ENCODE measurements at regions not wholly inside any gene's neighbourhood (a gene's known extent, or its start where the extent isn't known, plus 50 kb on each side); places are given as distances from the start of the nearest gene placed in this dataset.

DNA sequence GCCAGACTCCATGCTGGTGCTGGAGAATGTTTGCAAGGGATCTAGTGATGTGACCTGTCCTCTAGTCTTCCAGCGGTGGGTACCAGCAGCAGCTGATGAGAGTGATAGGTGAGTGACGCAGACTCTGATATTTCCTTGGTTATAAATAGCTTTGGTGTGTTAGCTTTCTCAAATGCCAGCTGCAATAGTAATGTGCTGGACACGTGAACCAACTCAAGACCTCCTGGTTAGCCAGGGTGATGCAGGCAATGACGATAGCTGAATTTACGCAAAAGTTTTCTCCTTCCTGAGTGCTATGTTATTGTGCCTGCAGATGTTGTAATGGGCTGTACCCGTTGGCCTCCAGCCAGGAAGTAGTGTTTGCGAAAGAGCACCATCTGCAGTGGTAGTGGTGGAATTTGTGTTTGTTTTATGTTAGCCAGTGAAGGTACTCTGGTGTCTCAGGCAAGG is 129.5 kb downstream of the CYSLTR2 start (continued):
- TF ChIP-seq, protein P1, sequence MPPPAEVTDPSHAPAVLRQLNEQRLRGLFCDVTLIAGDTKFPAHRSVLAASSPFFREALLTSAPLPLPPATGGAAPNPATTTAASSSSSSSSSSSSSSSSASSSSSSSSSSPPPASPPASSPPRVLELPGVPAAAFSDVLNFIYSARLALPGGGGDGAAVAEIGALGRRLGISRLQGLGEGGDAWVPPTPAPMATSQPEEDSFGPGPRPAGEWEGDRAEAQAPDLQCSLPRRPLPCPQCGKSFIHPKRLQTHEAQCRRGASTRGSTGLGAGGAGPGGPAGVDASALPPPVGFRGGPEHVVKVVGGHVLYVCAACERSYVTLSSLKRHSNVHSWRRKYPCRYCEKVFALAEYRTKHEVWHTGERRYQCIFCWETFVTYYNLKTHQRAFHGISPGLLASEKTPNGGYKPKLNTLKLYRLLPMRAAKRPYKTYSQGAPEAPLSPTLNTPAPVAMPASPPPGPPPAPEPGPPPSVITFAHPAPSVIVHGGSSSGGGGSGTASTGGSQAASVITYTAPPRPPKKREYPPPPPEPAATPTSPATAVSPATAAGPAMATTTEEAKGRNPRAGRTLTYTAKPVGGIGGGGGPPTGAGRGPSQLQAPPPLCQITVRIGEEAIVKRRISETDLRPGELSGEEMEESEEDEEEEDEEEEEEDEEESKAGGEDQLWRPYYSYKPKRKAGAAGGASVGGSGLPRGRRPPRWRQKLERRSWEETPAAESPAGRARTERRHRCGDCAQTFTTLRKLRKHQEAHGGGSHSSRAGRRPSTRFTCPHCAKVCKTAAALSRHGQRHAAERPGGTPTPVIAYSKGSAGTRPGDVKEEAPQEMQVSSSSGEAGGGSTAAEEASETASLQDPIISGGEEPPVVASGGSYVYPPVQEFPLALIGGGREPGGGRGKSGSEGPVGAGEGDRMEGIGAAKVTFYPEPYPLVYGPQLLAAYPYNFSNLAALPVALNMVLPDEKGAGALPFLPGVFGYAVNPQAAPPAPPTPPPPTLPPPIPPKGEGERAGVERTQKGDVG (CRISPR knock-in tag; IDR thresholded peaks at IDR 0.05; ENCODE audit: borderline replicate concordance) = no peak
- TF ChIP-seq RXRB (CRISPR knock-in tag; IDR thresholded peaks at IDR 0.05; ENCODE audit: borderline replicate concordance) (peak; percentile 17; the same call in 1 of the 2 replicates), FOXA1 (IDR thresholded peaks at IDR 0.05) (no peak), FOXA1 (CRISPR knock-in tag; IDR thresholded peaks at IDR 0.05) (peak; percentile 47), ZBTB21 (CRISPR knock-in tag; IDR thresholded peaks at IDR 0.05) (peak; percentile 46; the same call in 1 of the 2 replicates), ZNF574 (CRISPR knock-in tag; IDR thresholded peaks at IDR 0.05) (0 out of 2 replicates have a peak, but pooled peaks have one; percentile 28), POGZ (CRISPR knock-in tag; IDR thresholded peaks at IDR 0.05) (0 out of 2 replicates have a peak, but pooled peaks have one; percentile 41), ZNF550 (CRISPR knock-in tag; IDR thresholded peaks at IDR 0.05; ENCODE audit: borderline replicate concordance) (no peak), ZNF614 (CRISPR knock-in tag; IDR thresholded peaks at IDR 0.05; ENCODE audit: borderline replicate concordance) (peak; percentile 32; the same call in 1 of the 2 replicates), ZNF331 (CRISPR knock-in tag; IDR thresholded peaks at IDR 0.05) (peak; percentile 43; the same call in 1 of the 2 replicates), THYN1 (CRISPR knock-in tag; IDR thresholded peaks at IDR 0.05; ENCODE audit: borderline replicate concordance, low read depth) (no peak), ZNF878 (CRISPR knock-in tag; IDR thresholded peaks at IDR 0.05) (no peak)
- TF ChIP-seq, protein P2, sequence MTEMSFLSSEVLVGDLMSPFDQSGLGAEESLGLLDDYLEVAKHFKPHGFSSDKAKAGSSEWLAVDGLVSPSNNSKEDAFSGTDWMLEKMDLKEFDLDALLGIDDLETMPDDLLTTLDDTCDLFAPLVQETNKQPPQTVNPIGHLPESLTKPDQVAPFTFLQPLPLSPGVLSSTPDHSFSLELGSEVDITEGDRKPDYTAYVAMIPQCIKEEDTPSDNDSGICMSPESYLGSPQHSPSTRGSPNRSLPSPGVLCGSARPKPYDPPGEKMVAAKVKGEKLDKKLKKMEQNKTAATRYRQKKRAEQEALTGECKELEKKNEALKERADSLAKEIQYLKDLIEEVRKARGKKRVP (CRISPR knock-in tag; IDR thresholded peaks at IDR 0.05) = peak in 1 of 2 experiments; percentile 61; a peak in 2 of 4 replicates

All from HepG2 (cell line).